Caco-2 (cell line): ENCODE measurements at regions not wholly inside any gene's neighbourhood (a gene's known extent, or its start where the extent isn't known, plus 50 kb on each side); places are given as distances from the start of the nearest gene placed in this dataset.

ENCODE experiments used
- BruUV-seq: library from RNA; stranded (reverse); fragments of 400-500 nt; replicated peaks from 2 replicates; lab custom pipeline; 2021; lab: Mats Ljungman, UMichigan
- CTCF ChIA-PET: fragments of 300-600 bp; sonication (Branson Sonifier 250); formaldehyde crosslinking; loops from one replicate; lab custom pipeline; 2022; ENCODE audit warnings: antibody characterized with exemption; lab: Charles Lee
- POLR2A ChIA-PET: fragments of 300-600 bp; sonication (Branson Sonifier 250); formaldehyde crosslinking; loops from one replicate; lab custom pipeline; 2022; ENCODE audit warnings: antibody characterized with exemption; lab: Charles Lee
- DNase-seq, 2 experiments: peaks; one replicate each; pipeline versions ENCODE4 v3.0.0 to v3.0.0-alpha.2; 2020 to 2022
- H3K27me3 ChIP-seq: replicated peaks from 2 replicates; pipeline ENCODE4 v1.6.0; 2011; ENCODE audit warnings: low read length; ENCODE audit not compliant: control insufficient read depth, insufficient read depth
- H3K36me3 ChIP-seq: 2 replicates; pipeline ENCODE4 v1.5.1; 2011; ENCODE audit warnings: low read length; ENCODE audit not compliant: control insufficient read depth, insufficient read depth
- H3K4me1 ChIP-seq: fragments of 250-450 bp; sonication (Bioruptor Pico); 2 replicates; pipeline ENCODE4 v1.5.1; 2020; ENCODE audit warnings: mild to moderate bottlenecking
- H3K4me3 ChIP-seq: 2 replicates; pipeline ENCODE4 v1.5.1; 2011; ENCODE audit warnings: low read depth, mild to moderate bottlenecking, control low read depth, low read length
- H3K9me3 ChIP-seq: fragments of 250-450 bp; sonication (Bioruptor Pico); 2 replicates; pipeline ENCODE4 v1.5.1; 2020; ENCODE audit warnings: mild to moderate bottlenecking, moderate library complexity
- H3K27ac Mint-ChIP-seq: one replicate; pipeline ENCODE4 v1.8.0; 2022; ENCODE audit warnings: mixed read lengths; ENCODE audit not compliant: unreplicated experiment
- H3K27me3 Mint-ChIP-seq: one replicate; pipeline ENCODE4 v1.8.0; 2022; ENCODE audit warnings: mixed read lengths; ENCODE audit not compliant: insufficient read depth, unreplicated experiment
- H3K36me3 Mint-ChIP-seq: one replicate; pipeline ENCODE4 v1.8.0; 2022; ENCODE audit warnings: mild to moderate bottlenecking, mixed read lengths; ENCODE audit not compliant: insufficient read depth, unreplicated experiment
- H3K4me1 Mint-ChIP-seq: one replicate; pipeline ENCODE4 v1.8.0; 2022; ENCODE audit warnings: low read depth, mixed read lengths; ENCODE audit not compliant: unreplicated experiment
- H3K4me3 Mint-ChIP-seq: one replicate; pipeline ENCODE4 v1.8.0; 2022; ENCODE audit warnings: mild to moderate bottlenecking, moderate library complexity, mixed read lengths; ENCODE audit not compliant: unreplicated experiment
- H3K9me3 Mint-ChIP-seq: one replicate; pipeline ENCODE4 v1.8.0; 2022; ENCODE audit warnings: mixed read lengths; ENCODE audit not compliant: unreplicated experiment
- intact Hi-C: fragments of 100-400 bp; cut with micrococcal nuclease; formaldehyde crosslinking; loops from one replicate; pipeline ENCODE4 v1.10.0; 2022; ENCODE audit not compliant: unreplicated experiment
- TF ChIP-seq, protein P1 (sequence below), 2 experiments: fragments of 200-600 bp in 1 of 2; IDR thresholded peaks; 1 replicate in 1 of 2; 2 replicates in 1 of 2; pipeline versions ENCODE4 v1.5.1 to v1.8.0; 2011 to 2022; ENCODE audit warnings: antibody characterized with exemption in 1 of 2, control low read depth in 1 of 2, inconsistent platforms in 1 of 2, low read depth in 1 of 2, low read length in 1 of 2, mild to moderate bottlenecking in 1 of 2, moderate library complexity in 1 of 2; ENCODE audit not compliant: insufficient read depth in 1 of 2, severe bottlenecking in 1 of 2, unreplicated experiment in 1 of 2

GRCh38 chr5:92884469-92884868 is 696.5 kb downstream of the NR2F1-AS1 start:
- Mint-ChIP-seq H3K4me3 (no peak overlapping the region), H3K9me3 (no peaks in the 10 kb centered on the region), H3K36me3 (no peaks in the 10 kb centered on the region), H3K4me1 (no peaks in the 10 kb centered on the region), H3K27me3 (no peaks in the 10 kb centered on the region), H3K27ac (no peak overlapping the region)
- no peak overlapping the region for H3K4me3 ChIP-seq
- no TSS peak for BruUV-seq
- TF ChIP-seq, protein P1, sequence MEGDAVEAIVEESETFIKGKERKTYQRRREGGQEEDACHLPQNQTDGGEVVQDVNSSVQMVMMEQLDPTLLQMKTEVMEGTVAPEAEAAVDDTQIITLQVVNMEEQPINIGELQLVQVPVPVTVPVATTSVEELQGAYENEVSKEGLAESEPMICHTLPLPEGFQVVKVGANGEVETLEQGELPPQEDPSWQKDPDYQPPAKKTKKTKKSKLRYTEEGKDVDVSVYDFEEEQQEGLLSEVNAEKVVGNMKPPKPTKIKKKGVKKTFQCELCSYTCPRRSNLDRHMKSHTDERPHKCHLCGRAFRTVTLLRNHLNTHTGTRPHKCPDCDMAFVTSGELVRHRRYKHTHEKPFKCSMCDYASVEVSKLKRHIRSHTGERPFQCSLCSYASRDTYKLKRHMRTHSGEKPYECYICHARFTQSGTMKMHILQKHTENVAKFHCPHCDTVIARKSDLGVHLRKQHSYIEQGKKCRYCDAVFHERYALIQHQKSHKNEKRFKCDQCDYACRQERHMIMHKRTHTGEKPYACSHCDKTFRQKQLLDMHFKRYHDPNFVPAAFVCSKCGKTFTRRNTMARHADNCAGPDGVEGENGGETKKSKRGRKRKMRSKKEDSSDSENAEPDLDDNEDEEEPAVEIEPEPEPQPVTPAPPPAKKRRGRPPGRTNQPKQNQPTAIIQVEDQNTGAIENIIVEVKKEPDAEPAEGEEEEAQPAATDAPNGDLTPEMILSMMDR (IDR thresholded peaks at IDR 0.05; ENCODE audit: insufficient read depth in 1 of 2, low read depth in 1 of 2, low read length in 1 of 2, severe bottlenecking in 1 of 2, unreplicated experiment in 1 of 2) = no peak
- no peaks in the 10 kb centered on the region for H3K36me3 ChIP-seq
- no peaks in the 10 kb centered on the region for H3K27me3 ChIP-seq
- ChIA-PET CTCF (no interaction called here), POLR2A (no interaction called here)
- H3K4me1 ChIP-seq = no peaks in the 10 kb centered on the region
- DNase-seq = no peak
- intact Hi-C loops = no loop called here
- no peaks in the 10 kb centered on the region for H3K9me3 ChIP-seq

GRCh38 chr5:92879806-92880543 is 701.0 kb downstream of the NR2F1-AS1 start:
- TF ChIP-seq, protein P1 (IDR thresholded peaks at IDR 0.05; ENCODE audit: insufficient read depth in 1 of 2, low read depth in 1 of 2, low read length in 1 of 2, severe bottlenecking in 1 of 2, unreplicated experiment in 1 of 2) = no peak
- intact Hi-C loops = no loop called here
- H3K9me3 Mint-ChIP-seq = peaks cover 8% of the 10 kb centered on the region

GRCh38 chr5:92874790-92875189 is 706.2 kb downstream of the NR2F1-AS1 start:
- H3K36me3 Mint-ChIP-seq = no peaks in the 10 kb centered on the region
- Histone ChIP-seq H3K36me3 (no peaks in the 10 kb centered on the region), H3K9me3 (peaks cover 7% of the 10 kb centered on the region; the same call in 1 of the 2 replicates), H3K4me3 (no peak overlapping the region), H3K4me1 (no peaks in the 10 kb centered on the region), H3K27me3 (no peaks in the 10 kb centered on the region)
- no peak overlapping the region for H3K27ac Mint-ChIP-seq
- CTCF ChIA-PET = no interaction called here
- BruUV-seq = no TSS peak
- POLR2A ChIA-PET = no interaction called here
- TF ChIP-seq, protein P1 (IDR thresholded peaks at IDR 0.05; ENCODE audit: insufficient read depth in 1 of 2, low read depth in 1 of 2, low read length in 1 of 2, severe bottlenecking in 1 of 2, unreplicated experiment in 1 of 2) = no peak
- peaks cover 9% of the 10 kb centered on the region for H3K9me3 Mint-ChIP-seq
- intact Hi-C loops = no loop called here
- H3K4me3 Mint-ChIP-seq = no peak overlapping the region
- H3K4me1 Mint-ChIP-seq = no peaks in the 10 kb centered on the region
- no peak for DNase-seq
- no peaks in the 10 kb centered on the region for H3K27me3 Mint-ChIP-seq

More at GRCh38 chr5:92879806-92880543, 701.0 kb downstream of the NR2F1-AS1 start:
- no peak for DNase-seq
- no peak overlapping the region for H3K4me3 Mint-ChIP-seq
- no peaks in the 10 kb centered on the region for H3K4me1 Mint-ChIP-seq
- Histone ChIP-seq H3K4me1 (no peaks in the 10 kb centered on the region), H3K27me3 (no peaks in the 10 kb centered on the region), H3K4me3 (no peak overlapping the region), H3K9me3 (peaks cover 2% of the 10 kb centered on the region; the same call in 1 of the 2 replicates), H3K36me3 (no peaks in the 10 kb centered on the region)
- H3K27me3 Mint-ChIP-seq = no peaks in the 10 kb centered on the region
- ChIA-PET CTCF (no interaction called here), POLR2A (no interaction called here)
- no peak overlapping the region for H3K27ac Mint-ChIP-seq
- BruUV-seq = no TSS peak
- no peaks in the 10 kb centered on the region for H3K36me3 Mint-ChIP-seq
